ENCODE measurements at regions not wholly inside any gene's neighbourhood (a gene's known extent, or its start where the extent isn't known, plus 50 kb on each side); places are given as distances from the start of the nearest gene placed in this dataset.

DNA sequence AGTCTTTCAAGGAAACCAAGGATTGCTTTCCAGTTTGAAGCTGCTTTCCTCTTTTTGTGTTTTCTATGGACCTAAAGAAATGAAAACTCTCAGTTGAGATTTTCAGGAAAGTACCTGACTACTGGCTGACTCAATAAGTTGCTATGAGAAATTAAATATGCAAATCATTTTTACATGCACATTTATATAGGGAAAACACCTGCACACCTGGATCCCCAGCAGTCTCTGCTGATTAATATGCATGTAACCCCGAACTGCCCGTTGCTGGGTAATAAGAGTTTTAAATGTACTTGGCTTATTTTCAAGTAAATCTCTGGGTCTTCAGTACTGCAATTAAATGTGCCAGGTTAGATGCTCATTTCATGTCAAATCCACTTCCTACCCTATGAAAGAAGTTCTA is 77.2 kb downstream of the KBTBD8 start:
- Histone ChIP-seq H3K4me3 (ENCODE audit: low read length) (no peak overlapping the region), H2AFZ (ENCODE audit: low read length) (no peak overlapping the region), H3K36me3 (replicated peaks; ENCODE audit: insufficient read depth, low read length) (no peaks in the 10 kb centered on the region), H3K4me2 (ENCODE audit: low read depth, low read length) (no peak overlapping the region), H3K4me1 (ENCODE audit: low read length) (peaks cover 9% of the 10 kb centered on the region), H3K9ac (ENCODE audit: low read length) (no peak overlapping the region), H3K79me2 (ENCODE audit: low read length) (no peaks in the 10 kb centered on the region), H4K20me1 (ENCODE audit: insufficient read depth, low read length) (no peaks in the 10 kb centered on the region), H3F3A (ENCODE audit: insufficient read depth, low read length) (no peaks in the 10 kb centered on the region), H3K27me3 (replicated peaks; ENCODE audit: insufficient read depth, low read length) (no peaks in the 10 kb centered on the region), H3K9me3 (replicated peaks; ENCODE audit: insufficient read depth, low read length) (no peaks in the 10 kb centered on the region), H3K9me2 (replicated peaks; ENCODE audit: insufficient read depth, low read length) (no peaks in the 10 kb centered on the region), H3K27ac (ENCODE audit: low read length) (no peak overlapping the region)
- TF ChIP-seq EZH2 (optimal IDR thresholded peaks at IDR 0.05; ENCODE audit: low read depth, low read length) = no peak
- TF ChIP-seq, protein P1, sequence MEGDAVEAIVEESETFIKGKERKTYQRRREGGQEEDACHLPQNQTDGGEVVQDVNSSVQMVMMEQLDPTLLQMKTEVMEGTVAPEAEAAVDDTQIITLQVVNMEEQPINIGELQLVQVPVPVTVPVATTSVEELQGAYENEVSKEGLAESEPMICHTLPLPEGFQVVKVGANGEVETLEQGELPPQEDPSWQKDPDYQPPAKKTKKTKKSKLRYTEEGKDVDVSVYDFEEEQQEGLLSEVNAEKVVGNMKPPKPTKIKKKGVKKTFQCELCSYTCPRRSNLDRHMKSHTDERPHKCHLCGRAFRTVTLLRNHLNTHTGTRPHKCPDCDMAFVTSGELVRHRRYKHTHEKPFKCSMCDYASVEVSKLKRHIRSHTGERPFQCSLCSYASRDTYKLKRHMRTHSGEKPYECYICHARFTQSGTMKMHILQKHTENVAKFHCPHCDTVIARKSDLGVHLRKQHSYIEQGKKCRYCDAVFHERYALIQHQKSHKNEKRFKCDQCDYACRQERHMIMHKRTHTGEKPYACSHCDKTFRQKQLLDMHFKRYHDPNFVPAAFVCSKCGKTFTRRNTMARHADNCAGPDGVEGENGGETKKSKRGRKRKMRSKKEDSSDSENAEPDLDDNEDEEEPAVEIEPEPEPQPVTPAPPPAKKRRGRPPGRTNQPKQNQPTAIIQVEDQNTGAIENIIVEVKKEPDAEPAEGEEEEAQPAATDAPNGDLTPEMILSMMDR (IDR thresholded peaks at IDR 0.05; ENCODE audit: low read length) = no peak
- no peak for TF ChIP-seq EZH2phosphoT487 (IDR thresholded peaks at IDR 0.05; ENCODE audit: low read length)
- peak; percentile 23 for DNase-seq

- Histone ChIP-seq H3K9me3 (replicated peaks; ENCODE audit: insufficient read depth, low read length) (no peaks in the 10 kb centered on the region), H4K20me1 (ENCODE audit: insufficient read depth, low read length) (no peaks in the 10 kb centered on the region), H2AFZ (ENCODE audit: low read length) (no peak overlapping the region), H3K9ac (ENCODE audit: low read length) (no peak overlapping the region), H3K27me3 (replicated peaks; ENCODE audit: insufficient read depth, low read length) (no peaks in the 10 kb centered on the region), H3K4me1 (ENCODE audit: low read length) (peaks cover 9% of the 10 kb centered on the region), H3K4me3 (ENCODE audit: low read length) (no peak overlapping the region), H3K27ac (ENCODE audit: low read length) (no peak overlapping the region), H3F3A (ENCODE audit: insufficient read depth, low read length) (no peaks in the 10 kb centered on the region), H3K36me3 (replicated peaks; ENCODE audit: insufficient read depth, low read length) (no peaks in the 10 kb centered on the region), H3K4me2 (ENCODE audit: low read depth, low read length) (no peak overlapping the region), H3K9me2 (replicated peaks; ENCODE audit: insufficient read depth, low read length) (no peaks in the 10 kb centered on the region), H3K79me2 (ENCODE audit: low read length) (no peaks in the 10 kb centered on the region)
- no peak for DNase-seq
- TF ChIP-seq EZH2 (optimal IDR thresholded peaks at IDR 0.05; ENCODE audit: low read depth, low read length) (no peak), EZH2phosphoT487 (IDR thresholded peaks at IDR 0.05; ENCODE audit: low read length) (no peak)
Measured at GRCh38 chr3:67076607-67077006, 78.5 kb downstream of the KBTBD8 start.

GRCh38 chr3:67077656-67078055 is 79.5 kb downstream of the KBTBD8 start:
- no peak overlapping the region for H3K4me2 ChIP-seq (ENCODE audit: low read depth, low read length)
- H3K27ac ChIP-seq (ENCODE audit: low read length) = no peak overlapping the region
- H3K79me2 ChIP-seq (ENCODE audit: low read length) = no peaks in the 10 kb centered on the region
- no peak overlapping the region for H3K4me3 ChIP-seq (ENCODE audit: low read length)
- no peak overlapping the region for H3K9ac ChIP-seq (ENCODE audit: low read length)
- no peaks in the 10 kb centered on the region for H3K9me3 ChIP-seq (replicated peaks; ENCODE audit: insufficient read depth, low read length)
- H3F3A ChIP-seq (ENCODE audit: insufficient read depth, low read length) = no peaks in the 10 kb centered on the region
- TF ChIP-seq EZH2 (optimal IDR thresholded peaks at IDR 0.05; ENCODE audit: low read depth, low read length) = no peak
- no peaks in the 10 kb centered on the region for H3K27me3 ChIP-seq (replicated peaks; ENCODE audit: insufficient read depth, low read length)
- DNase-seq = no peak
- H2AFZ ChIP-seq (ENCODE audit: low read length) = no peak overlapping the region
- no peaks in the 10 kb centered on the region for H3K36me3 ChIP-seq (replicated peaks; ENCODE audit: insufficient read depth, low read length)
- H3K9me2 ChIP-seq (replicated peaks; ENCODE audit: insufficient read depth, low read length) = no peaks in the 10 kb centered on the region
- H4K20me1 ChIP-seq (ENCODE audit: insufficient read depth, low read length) = no peaks in the 10 kb centered on the region
- peaks cover 11% of the 10 kb centered on the region for H3K4me1 ChIP-seq (ENCODE audit: low read length)

- Histone ChIP-seq H2AFZ (ENCODE audit: low read length) (peak overlapping the region; percentile 40; the same call in 1 of the 2 replicates), H4K20me1 (ENCODE audit: insufficient read depth, low read length) (no peaks in the 10 kb centered on the region)
Measured at GRCh38 chr3:67082533-67083024, 84.5 kb downstream of the KBTBD8 start.

More at GRCh38 chr3:67082533-67083024, 84.5 kb downstream of the KBTBD8 start:
- no peak overlapping the region for H3K4me2 ChIP-seq (ENCODE audit: low read depth, low read length)
- no peaks in the 10 kb centered on the region for H3K27me3 ChIP-seq (replicated peaks; ENCODE audit: insufficient read depth, low read length)
- no peaks in the 10 kb centered on the region for H3K9me2 ChIP-seq (replicated peaks; ENCODE audit: insufficient read depth, low read length)
- no peak overlapping the region for H3K4me3 ChIP-seq (ENCODE audit: low read length)
- H3K79me2 ChIP-seq (ENCODE audit: low read length) = no peaks in the 10 kb centered on the region
- peaks cover 14% of the 10 kb centered on the region for H3K4me1 ChIP-seq (ENCODE audit: low read length)
- DNase-seq = no peak
- H3K27ac ChIP-seq (ENCODE audit: low read length) = no peak overlapping the region
- no peaks in the 10 kb centered on the region for H3K36me3 ChIP-seq (replicated peaks; ENCODE audit: insufficient read depth, low read length)
- no peaks in the 10 kb centered on the region for H3K9me3 ChIP-seq (replicated peaks; ENCODE audit: insufficient read depth, low read length)
- no peaks in the 10 kb centered on the region; the same call in 1 of the 2 replicates for H3F3A ChIP-seq (ENCODE audit: insufficient read depth, low read length)
- TF ChIP-seq EZH2phosphoT487 (IDR thresholded peaks at IDR 0.05; ENCODE audit: low read length) = no peak
- TF ChIP-seq EZH2 (optimal IDR thresholded peaks at IDR 0.05; ENCODE audit: low read depth, low read length) = no peak
- TF ChIP-seq, protein P1 (IDR thresholded peaks at IDR 0.05; ENCODE audit: low read length) = no peak
- no peak overlapping the region for H3K9ac ChIP-seq (ENCODE audit: low read length)

Data from MM.1S (cell line).